NCI-H1048 (cell line): ENCODE measurements at regions not wholly inside any gene's neighbourhood (a gene's known extent, or its start where the extent isn't known, plus 50 kb on each side); places are given as distances from the start of the nearest gene placed in this dataset.

Source experiments
- DNase-seq: peaks from one replicate; lab custom pipeline; 2025; lab: John Stamatoyannopoulos, UW

GRCh38 chr12:24414480-24414879, 465.0 kb upstream of the SOX5 start:
- DNase-seq = no peak

GRCh38 chr12:24411948-24412347, 462.5 kb upstream of the SOX5 start:
- no peak for DNase-seq

GRCh38 chr12:24409868-24410267, 460.4 kb upstream of the SOX5 start:
- DNase-seq = no peak

GRCh38 chr12:24408305-24408704, 458.8 kb upstream of the SOX5 start:
- DNase-seq = no peak

GRCh38 chr12:24407884-24408283, 458.4 kb upstream of the SOX5 start:
- no peak for DNase-seq

GRCh38 chr12:24404086-24404815, 454.8 kb upstream of the SOX5 start:
- DNase-seq = no peak

GRCh38 chr12:24400533-24400932, 451.1 kb upstream of the SOX5 start:
- DNase-seq = no peak

GRCh38 chr12:24398605-24399004, 449.1 kb upstream of the SOX5 start:
- no peak for DNase-seq

GRCh38 chr12:24396224-24396623, 446.8 kb upstream of the SOX5 start:
- DNase-seq = no peak

- no peak for DNase-seq
These were observed 444.8 kb upstream of the SOX5 start for GRCh38 chr12:24394246-24394645.

- no peak for DNase-seq
These were observed 443.6 kb upstream of the SOX5 start for GRCh38 chr12:24393071-24393470.

- no peak for DNase-seq
These were observed 439.9 kb upstream of the SOX5 start for GRCh38 chr12:24389394-24389793.

- DNase-seq = no peak
These were observed 437.9 kb upstream of the SOX5 start for GRCh38 chr12:24387381-24387780.

GRCh38 chr12:24386836-24387235, 437.4 kb upstream of the SOX5 start:
- DNase-seq = no peak

GRCh38 chr12:24381790-24382189, 432.3 kb upstream of the SOX5 start:
- DNase-seq = no peak

- no peak for DNase-seq
These were observed 430.5 kb upstream of the SOX5 start for GRCh38 chr12:24379861-24380521.

GRCh38 chr12:24379433-24379832, 430.0 kb upstream of the SOX5 start:
- DNase-seq = no peak

GRCh38 chr12:24378548-24379407, 429.3 kb upstream of the SOX5 start:
- DNase-seq = no peak

- DNase-seq = no peak
These were observed 425.0 kb upstream of the SOX5 start for GRCh38 chr12:24374452-24374851.

GRCh38 chr12:24373004-24373403, 423.5 kb upstream of the SOX5 start:
- no peak for DNase-seq

- no peak for DNase-seq
These were observed 417.0 kb upstream of the SOX5 start for GRCh38 chr12:24366514-24366913.

- DNase-seq = no peak
These were observed 415.5 kb upstream of the SOX5 start for GRCh38 chr12:24364921-24365320.
